H1 (cell line): ENCODE measurements at regions not wholly inside any gene's neighbourhood (a gene's known extent, or its start where the extent isn't known, plus 50 kb on each side); places are given as distances from the start of the nearest gene placed in this dataset.

ENCODE experiments used
- CTCF ChIA-PET: fragments of 300-600 bp; sonication (Branson Sonifier 250); formaldehyde crosslinking; loops from one replicate; lab custom pipeline; 2021; ENCODE audit not compliant: partially characterized antibody; lab: Charles Lee
- POLR2A ChIA-PET: fragments of 300-600 bp; sonication (Branson Sonifier 250); formaldehyde crosslinking; loops from one replicate; lab custom pipeline; 2021; ENCODE audit warnings: inconsistent platforms; ENCODE audit not compliant: partially characterized antibody; lab: Charles Lee
- DNase-seq, 2 experiments: peaks; one replicate each; pipeline versions ENCODE4 v3.0.0 to v3.0.0-alpha.2; 2010 to 2022; ENCODE audit warnings: low spot score in 2 of 2, low read depth in 1 of 2, mixed read lengths in 1 of 2
- FAIRE-seq: peaks from 2 replicates; lab custom pipeline; 2011; peaks lifted over from hg19 to GRCh38; lab: Jason Lieb, UNC
- H2AFZ ChIP-seq: 2 replicates; pipeline ENCODE4 v1.8.1; 2012; ENCODE audit warnings: low read length, inconsistent platforms
- H2AK5ac ChIP-seq: 2 replicates; pipeline ENCODE4 v1.6.1; 2013; ENCODE audit warnings: low read depth, low read length
- H2BK120ac ChIP-seq: replicated peaks from 2 replicates; pipeline ENCODE3; 2013; ENCODE audit warnings: low read depth, low read length, inconsistent platforms
- H2BK12ac ChIP-seq: 2 replicates; pipeline ENCODE4 v1.6.1; 2013; ENCODE audit warnings: low read depth, low read length
- H2BK15ac ChIP-seq: 2 replicates; pipeline ENCODE4 v1.6.1; 2013; ENCODE audit warnings: low read length
- H2BK20ac ChIP-seq: 2 replicates; pipeline ENCODE4 v1.6.1; 2013; ENCODE audit warnings: low read length
- H2BK5ac ChIP-seq: 2 replicates; pipeline ENCODE4 v1.6.1; 2013; ENCODE audit warnings: low read depth, low read length
- H3K14ac ChIP-seq: 2 replicates; pipeline ENCODE4 v1.6.1; 2013; ENCODE audit warnings: inconsistent platforms; ENCODE audit not compliant: insufficient read length
- H3K18ac ChIP-seq: 2 replicates; pipeline ENCODE4 v1.6.1; 2013; ENCODE audit warnings: low read length; ENCODE audit errors: extremely low read depth
- H3K23ac ChIP-seq: 2 replicates; pipeline ENCODE4 v1.6.1; 2013; ENCODE audit warnings: inconsistent platforms; ENCODE audit not compliant: insufficient read length
- H3K23me2 ChIP-seq: 2 replicates; pipeline ENCODE4 v1.6.1; 2013; ENCODE audit warnings: low read depth, low read length
- H3K27ac ChIP-seq: 2 replicates; pipeline ENCODE4 v1.6.1; 2011; ENCODE audit warnings: low read depth, low read length, inconsistent platforms
- H3K27me3 ChIP-seq, 4 experiments: replicated peaks in 1 of 4; 1 replicate in 1 of 4; 2 replicates in 3 of 4; pipeline versions ENCODE4 v1.6.1 to v1.8.1; 2011 to 2013; ENCODE audit warnings: low read length in 3 of 4, mild to moderate bottlenecking in 3 of 4, inconsistent platforms in 2 of 4, mixed read lengths in 2 of 4, moderate library complexity in 1 of 4; ENCODE audit not compliant: control insufficient read depth in 3 of 4, insufficient read depth in 3 of 4; ENCODE audit errors: extremely low read depth in 1 of 4
- H3K36me3 ChIP-seq, 4 experiments: 2 replicates each; pipeline versions ENCODE4 v1.6.1 to v1.8.1; 2011 to 2013; ENCODE audit warnings: mild to moderate bottlenecking in 4 of 4, low read length in 3 of 4, moderate library complexity in 2 of 4, control low read depth in 1 of 4, inconsistent platforms in 1 of 4; ENCODE audit not compliant: insufficient read depth in 4 of 4, control insufficient read depth in 2 of 4
- H3K4ac ChIP-seq: replicated peaks from 2 replicates; pipeline ENCODE3; 2013; ENCODE audit warnings: low read length, low read depth, mixed read lengths, inconsistent platforms; ENCODE audit not compliant: insufficient read length
- H3K4me1 ChIP-seq, 4 experiments: replicated peaks in 1 of 4; 1 replicate in 1 of 4; 2 replicates in 3 of 4; pipeline versions ENCODE4 v1.6.1 to v1.8.1; 2011 to 2013; ENCODE audit warnings: low read length in 3 of 4, inconsistent platforms in 2 of 4, mixed read lengths in 1 of 4; ENCODE audit not compliant: insufficient read depth in 4 of 4, control insufficient read depth in 3 of 4
- H3K4me2 ChIP-seq, 2 experiments: 2 replicates each; pipeline versions ENCODE4 v1.6.1 to v1.8.1; 2011 to 2013; ENCODE audit warnings: low read depth in 2 of 2, low read length in 2 of 2, control low read depth in 1 of 2, inconsistent platforms in 1 of 2, mild to moderate bottlenecking in 1 of 2; ENCODE audit not compliant: insufficient read depth in 1 of 2
- H3K4me3 ChIP-seq, 4 experiments: fragments of 200-600, 300-600 bp in 1 of 4; sonication (generic), shearing (Covaris generic), sonication (Bioruptor Twin) in 1 of 4; 2 replicates each; pipeline versions ENCODE4 v1.5.1 to v1.8.1; 2011 to 2016; ENCODE audit warnings: low read length in 4 of 4, low read depth in 3 of 4, control low read depth in 2 of 4, inconsistent platforms in 2 of 4, mild to moderate bottlenecking in 2 of 4, mixed read lengths in 1 of 4, moderate library complexity in 1 of 4; ENCODE audit not compliant: insufficient read depth in 2 of 4; ENCODE audit errors: extremely low read depth in 1 of 4
- H3K56ac ChIP-seq: replicated peaks from 2 replicates; pipeline ENCODE3; 2013; ENCODE audit warnings: low read depth, mild to moderate bottlenecking, mixed read lengths, low read length, inconsistent platforms; ENCODE audit not compliant: insufficient read length
- H3K79me1 ChIP-seq: 2 replicates; pipeline ENCODE4 v1.6.1; 2013; ENCODE audit warnings: low read depth, low read length, control low read depth
- H3K79me2 ChIP-seq, 2 experiments: 2 replicates each; pipeline versions ENCODE4 v1.6.1 to v1.8.1; 2012 to 2013; ENCODE audit warnings: low read length in 2 of 2, mild to moderate bottlenecking in 2 of 2, inconsistent platforms in 1 of 2; ENCODE audit not compliant: insufficient read depth in 2 of 2, control insufficient read depth in 1 of 2
- H3K9ac ChIP-seq, 4 experiments: replicated peaks in 1 of 4; 1 replicate in 1 of 4; 2 replicates in 3 of 4; pipeline versions ENCODE4 v1.6.1 to v1.8.1; 2011 to 2013; ENCODE audit warnings: low read depth in 3 of 4, low read length in 3 of 4, control low read depth in 2 of 4, mild to moderate bottlenecking in 2 of 4, moderate library complexity in 2 of 4, inconsistent platforms in 1 of 4; ENCODE audit errors: extremely low read depth in 1 of 4
- H3K9me3 ChIP-seq, 2 experiments: 2 replicates each; pipeline versions ENCODE4 v1.6.1 to v1.8.1; 2012 to 2013; ENCODE audit warnings: mild to moderate bottlenecking in 2 of 2, moderate library complexity in 2 of 2, control low read depth in 1 of 2, inconsistent platforms in 1 of 2, low read depth in 1 of 2, low read length in 1 of 2, mixed read lengths in 1 of 2; ENCODE audit not compliant: insufficient read depth in 2 of 2
- H4K20me1 ChIP-seq, 2 experiments: replicated peaks in 1 of 2; 2 replicates each; pipeline versions ENCODE3 to v1.8.1; 2011 to 2013; ENCODE audit warnings: inconsistent platforms in 2 of 2, low read length in 2 of 2, mild to moderate bottlenecking in 1 of 2; ENCODE audit not compliant: insufficient read depth in 2 of 2, control insufficient read depth in 1 of 2
- H4K5ac ChIP-seq: 2 replicates; pipeline ENCODE4 v1.6.1; 2013; ENCODE audit warnings: low read length, low read depth, mixed read lengths, inconsistent platforms; ENCODE audit not compliant: insufficient read length
- H4K8ac ChIP-seq: 2 replicates; pipeline ENCODE4 v1.8.0; 2013; ENCODE audit warnings: mild to moderate bottlenecking, moderate library complexity, low read length, inconsistent platforms; ENCODE audit not compliant: insufficient read depth; ENCODE audit errors: extremely low read depth
- H4K91ac ChIP-seq: replicated peaks from 2 replicates; pipeline ENCODE3; 2013; ENCODE audit warnings: low read length, mixed read lengths, inconsistent platforms; ENCODE audit not compliant: insufficient read length
- CBX8 ChIP-seq: fragments of 300-800, 300-1000 bp; sonication (generic); IDR thresholded peaks from 2 replicates; pipeline ENCODE4 v1.7.1; 2016; ENCODE audit warnings: low read depth, low read length, borderline replicate concordance
- EGR1 ChIP-seq: IDR thresholded peaks from 2 replicates; pipeline ENCODE4 v1.6.1; 2011; ENCODE audit warnings: low read depth, low read length, borderline replicate concordance
- GTF2F1 ChIP-seq: IDR thresholded peaks from 2 replicates; pipeline ENCODE4 v1.6.1; 2012; ENCODE audit warnings: low read depth, low read length, improper control_type of control experiment, borderline replicate concordance
- KDM1A ChIP-seq: fragments of 200-600, 300-600 bp; sonication (generic); IDR thresholded peaks from 2 replicates; pipeline ENCODE4 v1.7.1; 2016; ENCODE audit warnings: mild to moderate bottlenecking, low read length, borderline replicate concordance
- POLR2AphosphoS5 ChIP-seq: IDR thresholded peaks from 2 replicates; pipeline ENCODE4 v1.6.1; 2011; ENCODE audit warnings: low read depth, low read length
- SIRT6 ChIP-seq: IDR thresholded peaks from one replicate; pipeline ENCODE4 v1.7.1; 2012; ENCODE audit warnings: low read length, inconsistent platforms
- WGBS, 2 experiments: shearing (Covaris generic) in 1 of 2; methylation state at CpG; one replicate each; pipeline versions ENCODE4 v1.1.6 to v1.1.7; 2013 to 2015; ENCODE audit warnings: low lambda C conversion rate in 2 of 2, mixed read lengths in 2 of 2, inconsistent platforms in 1 of 2, low coverage in 1 of 2, missing lambda C conversion rate in 1 of 2; ENCODE audit not compliant: insufficient replicate concordance in 2 of 2, insufficient coverage in 1 of 2, insufficient read length in 1 of 2; ENCODE audit errors: extremely low coverage in 1 of 2, missing lambda C conversion rate in 1 of 2; 5-methylcytosine and 5-hydroxymethylcytosine counted together

DNA sequence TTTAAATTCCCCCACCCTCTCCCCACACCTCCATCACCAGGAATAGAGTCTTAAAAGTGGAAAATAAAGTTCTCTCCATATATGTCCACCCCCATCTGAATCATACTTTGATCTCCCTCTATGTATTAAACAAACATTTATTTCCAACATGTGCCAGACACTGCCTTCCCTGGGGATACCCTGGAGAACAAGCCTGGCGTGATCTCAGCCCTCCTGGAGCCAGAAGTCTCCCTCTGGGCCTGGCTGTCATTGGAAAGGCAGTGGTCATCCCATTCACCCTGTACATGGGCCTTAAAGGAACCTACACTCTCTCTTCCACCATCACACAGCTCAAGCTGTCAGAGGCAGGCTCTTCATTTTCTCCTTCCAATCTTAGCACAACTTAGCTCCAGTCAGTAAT lies 143.6 kb downstream of the EMP1 start:
- Histone ChIP-seq H3K4ac (no peak overlapping the region), H3K23me2 (no peaks in the 10 kb centered on the region), H3K23ac (no peak overlapping the region), H2AK5ac (no peak overlapping the region), H3K18ac (no peak overlapping the region), H3K27ac (no peak overlapping the region), H3K14ac (no peak overlapping the region), H3K79me2 (no peaks in the 10 kb centered on the region), H2BK15ac (no peak overlapping the region), H3K56ac (no peak overlapping the region), H3K27me3 (0 out of 7 replicates have a peak, but pooled peaks cover 0 to 1% (median 0%) of the 10 kb centered on the region in 4 experiments), H4K5ac (no peak overlapping the region), H3K79me1 (no peaks in the 10 kb centered on the region), H3K4me2 (no peak overlapping the region), H2BK20ac (no peak overlapping the region), H3K9me3 (no peaks in the 10 kb centered on the region), H2BK5ac (no peak overlapping the region), H4K91ac (no peak overlapping the region), H3K4me1 (no peaks in the 10 kb centered on the region), H2AFZ (no peak overlapping the region), H2BK120ac (no peak overlapping the region), H4K8ac (no peak overlapping the region), H3K4me3 (no peak overlapping the region), H3K36me3 (no peaks in the 10 kb centered on the region), H2BK12ac (no peak overlapping the region), H3K9ac (no peak overlapping the region), H4K20me1 (no peaks in the 10 kb centered on the region)
- ChIA-PET CTCF (interaction anchor here (1.1 kb wide), 1 partner anchor 41 kb away, joined by 3 read pairs; no protein-coding TSS in a partner anchor), POLR2A (no interaction called here)
- no peak for FAIRE-seq
- WGBS, 2 experiments = 100% methylated on average over 1 of the region's 1 CpG; no CpG with 5 or more reads in 1 of the 2 experiments
- DNase-seq = no peak
- no peak for TF ChIP-seq KDM1A
- TF ChIP-seq EGR1 = no peak
- no peak for TF ChIP-seq SIRT6
- TF ChIP-seq POLR2AphosphoS5 = no peak
- no peak for TF ChIP-seq GTF2F1
- no peak for TF ChIP-seq CBX8
